Hippocampal formation (tissue), 2 donors: ENCODE measurements at regions not wholly inside any gene's neighbourhood (a gene's known extent, or its start where the extent isn't known, plus 50 kb on each side); places are given as distances from the start of the nearest gene placed in this dataset.
"Not testable (repeated sequence)": the region's sequence is repeated elsewhere in the genome, so short reads cannot be mapped to it uniquely, and the experiment has no call there.

Experiments
- DNase-seq, 2 donors: peaks; one replicate each; lab custom pipeline; 2025; lab: John Stamatoyannopoulos, UW

- no peak for DNase-seq
Observed at GRCh38 chr5:144004146-144004545, 166.3 kb downstream of the YIPF5 start.

GRCh38 chr5:144004751-144005150 is 165.7 kb downstream of the YIPF5 start:
- no peak for DNase-seq

GRCh38 chr5:144009116-144009515 is 161.3 kb downstream of the YIPF5 start:
- DNase-seq = no peak

- no peak for DNase-seq
Observed at GRCh38 chr5:144011388-144011787, 159.1 kb downstream of the YIPF5 start.

GRCh38 chr5:144013816-144014215 is 156.6 kb downstream of the YIPF5 start:
- no peak for DNase-seq

GRCh38 chr5:144015961-144016360 is 154.5 kb downstream of the YIPF5 start:
- DNase-seq = no peak

GRCh38 chr5:144017119-144017518 is 153.3 kb downstream of the YIPF5 start:
- no peak for DNase-seq

GRCh38 chr5:144017631-144018030 is 152.8 kb downstream of the YIPF5 start:
- no peak for DNase-seq

- DNase-seq = no peak
Observed at GRCh38 chr5:144024090-144024489, 146.4 kb downstream of the YIPF5 start.

GRCh38 chr5:144024545-144024944 is 145.9 kb downstream of the YIPF5 start:
- DNase-seq = no peak

GRCh38 chr5:144026286-144026685 is 144.2 kb downstream of the YIPF5 start:
- no peak for DNase-seq

GRCh38 chr5:144028058-144028457 is 142.4 kb downstream of the YIPF5 start:
- no peak for DNase-seq

- DNase-seq = no peak
Observed at GRCh38 chr5:144028636-144029035, 141.8 kb downstream of the YIPF5 start.

GRCh38 chr5:144030904-144031303 is 139.6 kb downstream of the YIPF5 start:
- no peak for DNase-seq

GRCh38 chr5:144032375-144032774 is 138.1 kb downstream of the YIPF5 start:
- no peak for DNase-seq

GRCh38 chr5:144033486-144033885 is 137.0 kb downstream of the YIPF5 start:
- DNase-seq = no peak

GRCh38 chr5:144035046-144035740 is 135.3 kb downstream of the YIPF5 start:
- no peak for DNase-seq

GRCh38 chr5:144036476-144036875 is 134.0 kb downstream of the YIPF5 start:
- DNase-seq = no peak

- DNase-seq = no peak
Observed at GRCh38 chr5:144040615-144041305, 129.7 kb downstream of the YIPF5 start.

GRCh38 chr5:144042156-144042555 is 128.3 kb downstream of the YIPF5 start:
- DNase-seq = no peak

GRCh38 chr5:144048259-144048856 is 122.1 kb downstream of the YIPF5 start:
- DNase-seq = no peak

- DNase-seq = not testable (repeated sequence)
Observed at GRCh38 chr5:144055391-144055790, 115.1 kb downstream of the YIPF5 start.

- DNase-seq = not testable (repeated sequence)
Observed at GRCh38 chr5:144060091-144060490, 110.4 kb downstream of the YIPF5 start.
